ENCODE measurements at regions not wholly inside any gene's neighbourhood (a gene's known extent, or its start where the extent isn't known, plus 50 kb on each side); places are given as distances from the start of the nearest gene placed in this dataset.

GRCh38 chr5:58135571-58136335 is 324.1 kb downstream of the PLK2 start:
- H3K27ac ChIP-seq (replicated peaks): no peak overlapping the region

GRCh38 chr5:58133631-58134296 is 326.1 kb downstream of the PLK2 start:
- Histone ChIP-seq H3K4me3 (replicated peaks; ENCODE audit: insufficient read depth, low read length) (no peak overlapping the region), H3K27ac (replicated peaks) (no peak overlapping the region), H3K27me3 (ENCODE audit: insufficient read depth, poor library complexity, severe bottlenecking) (no peaks in the 10 kb centered on the region)
- no peak for DNase-seq (ENCODE audit: low read depth in 1 of 2, low spot score in 1 of 2)
- TF ChIP-seq GABPA (IDR thresholded peaks at IDR 0.05; ENCODE audit: low read depth) (no peak), SPI1 (IDR thresholded peaks at IDR 0.05; ENCODE audit: borderline replicate concordance, low read depth) (no peak), REST (IDR thresholded peaks at IDR 0.05; ENCODE audit: insufficient replicate concordance, low read depth) (no peak), CTCF (IDR thresholded peaks at IDR 0.05; ENCODE audit: insufficient read depth, low read length) (no peak), POLR2AphosphoS5 (IDR thresholded peaks at IDR 0.05; ENCODE audit: low read depth) (no peak)

More at GRCh38 chr5:58135571-58136335, 324.1 kb downstream of the PLK2 start:
- TF ChIP-seq GABPA (IDR thresholded peaks at IDR 0.05; ENCODE audit: low read depth): no peak
- no peak for TF ChIP-seq POLR2AphosphoS5 (IDR thresholded peaks at IDR 0.05; ENCODE audit: low read depth)
- no peak for TF ChIP-seq CTCF (IDR thresholded peaks at IDR 0.05; ENCODE audit: insufficient read depth, low read length)
- no peak for TF ChIP-seq SPI1 (IDR thresholded peaks at IDR 0.05; ENCODE audit: borderline replicate concordance, low read depth)
- no peak for TF ChIP-seq REST (IDR thresholded peaks at IDR 0.05; ENCODE audit: insufficient replicate concordance, low read depth)
- no peak overlapping the region for H3K4me3 ChIP-seq (replicated peaks; ENCODE audit: insufficient read depth, low read length)
- H3K27me3 ChIP-seq (ENCODE audit: insufficient read depth, poor library complexity, severe bottlenecking): no peaks in the 10 kb centered on the region
- no peak for DNase-seq (ENCODE audit: low read depth in 1 of 2, low spot score in 1 of 2)

GRCh38 chr5:58133216-58133615 is 326.7 kb downstream of the PLK2 start:
- Histone ChIP-seq H3K27ac (replicated peaks) (no peak overlapping the region), H3K27me3 (ENCODE audit: insufficient read depth, poor library complexity, severe bottlenecking) (no peaks in the 10 kb centered on the region), H3K4me3 (replicated peaks; ENCODE audit: insufficient read depth, low read length) (no peak overlapping the region)
- TF ChIP-seq GABPA (IDR thresholded peaks at IDR 0.05; ENCODE audit: low read depth) (no peak), REST (IDR thresholded peaks at IDR 0.05; ENCODE audit: insufficient replicate concordance, low read depth) (no peak), CTCF (IDR thresholded peaks at IDR 0.05; ENCODE audit: insufficient read depth, low read length) (no peak), SPI1 (IDR thresholded peaks at IDR 0.05; ENCODE audit: borderline replicate concordance, low read depth) (no peak), POLR2AphosphoS5 (IDR thresholded peaks at IDR 0.05; ENCODE audit: low read depth) (no peak)
- no peak for DNase-seq (ENCODE audit: low read depth in 1 of 2, low spot score in 1 of 2)
